Body of pancreas (tissue), 4 donors: ENCODE measurements at regions not wholly inside any gene's neighbourhood (a gene's known extent, or its start where the extent isn't known, plus 50 kb on each side); places are given as distances from the start of the nearest gene placed in this dataset.

Experiments
- CTCF ChIP-seq, 7 experiments: fragments of 450-650 bp in 4 of 7; fragments of 200-600 bp in 3 of 7; sonication (generic) in 3 of 7; IDR thresholded peaks; one replicate each; pipeline ENCODE4 v1.5.1; 2016 to 2019; ENCODE audit warnings: antibody characterized with exemption in 7 of 7
- POLR2A ChIP-seq, 3 donors: fragments of 450-650 bp; IDR thresholded peaks; one replicate each; pipeline ENCODE4 v1.6.1; 2016; ENCODE audit warnings: antibody characterized with exemption in 3 of 3, mild to moderate bottlenecking in 2 of 3

DNA sequence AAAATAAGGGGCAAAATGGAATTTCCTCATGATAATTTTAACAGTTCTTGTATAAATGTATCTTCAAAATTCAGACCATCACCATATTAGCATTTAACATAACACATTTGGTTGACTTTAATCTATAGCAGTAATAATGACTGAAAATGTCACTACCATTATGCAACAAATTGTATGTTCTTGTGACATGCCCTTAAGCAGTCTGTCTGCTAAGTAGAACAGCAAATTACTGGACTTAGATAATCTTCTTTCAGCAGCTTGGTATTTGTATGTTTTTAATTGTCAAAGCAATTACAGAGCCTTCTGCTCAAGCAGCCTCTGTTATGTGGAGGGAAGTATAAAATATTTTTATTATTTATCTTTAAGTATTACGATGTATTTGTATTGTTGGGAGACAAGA lies 214.3 kb upstream of the NXPH2 start:
- TF ChIP-seq POLR2A (IDR thresholded peaks at IDR 0.05) (no peak), CTCF (IDR thresholded peaks at IDR 0.05) (no peak)
